GM21737 (cell line): ENCODE measurements at regions not wholly inside any gene's neighbourhood (a gene's known extent, or its start where the extent isn't known, plus 50 kb on each side); places are given as distances from the start of the nearest gene placed in this dataset.

Source experiments
- ATAC-seq: cut with Tn5 transposase; IDR thresholded peaks from one replicate; pipeline ENCODE4 v1.9.1; 2021; ENCODE audit warnings: mild to moderate bottlenecking, moderate library complexity; ENCODE audit not compliant: unreplicated experiment

DNA sequence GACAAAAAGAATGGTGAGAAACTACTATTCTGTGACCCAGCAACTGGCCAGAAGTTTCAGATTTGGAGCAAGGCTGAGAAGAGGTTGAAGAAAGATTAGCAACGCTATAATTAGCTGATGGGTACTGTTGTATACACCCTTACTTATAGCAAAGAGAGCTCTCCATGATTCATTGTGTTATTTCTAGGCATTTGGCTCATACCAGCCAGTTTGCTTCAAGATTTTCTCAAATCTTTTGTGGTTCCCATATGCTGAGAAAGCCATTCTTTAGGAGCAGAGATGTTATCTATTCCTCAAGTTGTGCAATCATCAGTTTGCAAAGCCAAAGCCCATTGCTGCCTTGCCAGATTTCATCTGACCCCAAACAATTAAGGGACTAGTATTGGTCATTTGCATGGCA lies 179.4 kb downstream of the ETS1 start:
- no peak for ATAC-seq

DNA sequence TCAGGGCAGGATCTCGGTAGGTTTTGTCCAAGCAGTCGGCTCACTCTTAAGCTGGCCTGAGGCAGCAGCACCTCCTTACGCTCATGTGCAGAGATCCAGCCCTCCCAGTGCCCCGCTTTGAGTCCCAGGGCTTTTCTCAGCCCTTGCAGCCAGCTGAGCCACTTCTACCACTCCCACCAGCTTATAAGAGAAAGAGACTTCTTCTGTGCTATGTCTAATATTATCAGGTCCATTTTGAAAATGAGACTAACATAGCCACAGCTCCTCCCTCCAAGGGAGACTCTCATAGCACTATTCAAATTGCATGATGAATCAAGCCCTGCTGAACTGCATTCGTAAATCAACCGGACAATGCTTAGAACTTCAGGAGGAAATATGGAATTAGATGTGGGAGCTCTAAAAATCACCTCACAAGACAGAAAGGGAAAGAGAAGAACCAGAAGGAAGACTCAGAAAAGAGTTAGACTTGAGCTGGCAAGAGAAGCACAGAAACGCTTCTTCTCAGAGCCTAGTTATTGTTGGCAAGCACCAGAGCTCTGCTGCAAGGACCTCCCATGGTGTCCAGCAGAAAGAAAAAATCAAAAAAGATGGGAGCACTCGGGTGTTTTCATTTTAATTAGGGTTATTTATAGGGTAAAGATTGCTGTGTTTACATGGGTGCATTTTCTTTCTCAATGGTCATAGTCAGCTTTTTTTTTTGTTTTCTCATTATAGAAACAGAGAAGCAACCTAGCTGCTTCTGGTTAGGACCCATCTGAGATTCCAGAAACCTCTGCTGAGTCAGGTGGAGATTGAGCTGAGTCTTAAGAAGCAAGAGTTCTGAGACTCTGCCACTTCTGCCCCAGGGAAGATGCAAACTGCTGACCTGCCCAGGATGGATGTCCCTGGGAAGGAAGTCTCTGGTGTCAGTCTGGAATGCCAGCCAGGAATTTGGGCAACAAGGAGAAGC lies 181.4 kb downstream of the ETS1 start:
- no peak for ATAC-seq

DNA sequence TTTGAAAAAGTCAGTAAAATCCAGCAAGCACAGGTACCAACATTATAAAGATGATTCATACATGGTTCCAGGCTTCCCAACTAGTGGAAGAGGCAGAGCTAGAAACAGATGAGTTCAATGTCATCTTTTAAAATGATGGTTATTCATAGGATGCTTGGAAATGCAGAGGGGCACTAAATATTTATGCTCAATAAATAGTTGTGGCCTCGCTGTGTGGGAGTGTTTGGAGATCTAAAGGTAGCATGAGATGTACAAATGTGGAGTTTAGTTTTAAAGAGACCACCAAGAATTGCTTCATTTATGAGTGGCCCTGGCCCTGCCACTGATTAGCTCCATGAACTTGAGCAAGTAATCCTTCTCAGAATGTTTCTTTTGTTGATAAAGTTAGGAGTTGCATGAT lies 182.2 kb downstream of the ETS1 start:
- no peak for ATAC-seq

DNA sequence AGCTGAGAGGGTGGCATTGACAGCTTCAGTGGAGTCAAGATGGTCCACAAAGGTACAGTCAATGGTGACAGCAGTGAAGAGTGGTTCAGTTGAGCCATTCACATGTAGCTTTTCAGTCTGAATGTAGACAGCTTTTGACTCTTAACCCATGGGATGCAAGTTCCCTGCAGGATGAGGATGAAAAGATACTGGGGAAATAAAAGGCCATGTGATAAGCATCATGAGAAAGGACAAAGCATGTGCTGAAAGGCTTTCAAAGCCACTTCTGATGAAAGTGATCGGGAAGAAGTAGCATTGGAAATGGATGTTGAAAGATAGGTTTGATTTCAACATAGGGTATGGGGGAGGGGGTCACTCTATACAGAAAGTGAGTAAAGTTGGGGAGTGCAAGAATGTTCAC lies 182.9 kb downstream of the ETS1 start:
- ATAC-seq: no peak

DNA sequence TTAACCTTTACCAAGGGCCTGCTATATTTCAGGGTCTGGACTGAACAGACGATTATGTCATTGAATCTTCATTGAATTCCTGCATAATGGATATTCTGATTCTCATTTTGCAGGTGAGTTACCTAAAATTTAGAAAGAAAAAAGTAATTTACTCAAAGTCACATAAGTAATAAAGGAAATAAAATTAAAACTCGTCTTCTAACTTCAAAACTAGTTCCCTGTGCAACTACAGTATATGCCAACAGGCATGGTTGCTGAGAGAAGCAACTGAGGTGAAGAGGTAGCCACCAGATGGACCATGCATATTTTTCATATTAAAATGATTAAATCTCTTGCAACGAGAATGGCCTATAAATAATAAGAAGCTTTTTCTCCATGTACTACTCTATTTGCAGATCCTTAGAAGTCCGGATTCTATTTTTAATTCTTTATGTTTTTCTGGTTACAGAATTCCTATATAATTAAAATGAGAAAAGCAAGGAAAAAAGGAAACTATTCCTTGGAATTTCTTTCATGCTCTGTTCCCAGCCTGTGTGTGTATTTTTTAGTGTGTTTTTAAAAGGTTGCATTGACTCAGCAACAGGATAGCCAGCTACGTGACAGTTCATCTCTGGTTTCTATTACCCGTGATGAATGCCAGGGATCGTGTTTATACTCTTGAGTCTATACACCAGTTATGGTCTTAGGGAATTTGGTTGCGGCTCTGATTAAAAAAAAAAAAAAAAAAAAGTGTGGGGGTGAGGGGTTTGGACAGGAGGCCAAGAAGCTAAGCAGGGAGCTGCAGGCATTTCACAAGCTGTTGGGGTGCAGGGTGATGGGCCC lies 186.8 kb downstream of the ETS1 start:
- no peak for ATAC-seq

DNA sequence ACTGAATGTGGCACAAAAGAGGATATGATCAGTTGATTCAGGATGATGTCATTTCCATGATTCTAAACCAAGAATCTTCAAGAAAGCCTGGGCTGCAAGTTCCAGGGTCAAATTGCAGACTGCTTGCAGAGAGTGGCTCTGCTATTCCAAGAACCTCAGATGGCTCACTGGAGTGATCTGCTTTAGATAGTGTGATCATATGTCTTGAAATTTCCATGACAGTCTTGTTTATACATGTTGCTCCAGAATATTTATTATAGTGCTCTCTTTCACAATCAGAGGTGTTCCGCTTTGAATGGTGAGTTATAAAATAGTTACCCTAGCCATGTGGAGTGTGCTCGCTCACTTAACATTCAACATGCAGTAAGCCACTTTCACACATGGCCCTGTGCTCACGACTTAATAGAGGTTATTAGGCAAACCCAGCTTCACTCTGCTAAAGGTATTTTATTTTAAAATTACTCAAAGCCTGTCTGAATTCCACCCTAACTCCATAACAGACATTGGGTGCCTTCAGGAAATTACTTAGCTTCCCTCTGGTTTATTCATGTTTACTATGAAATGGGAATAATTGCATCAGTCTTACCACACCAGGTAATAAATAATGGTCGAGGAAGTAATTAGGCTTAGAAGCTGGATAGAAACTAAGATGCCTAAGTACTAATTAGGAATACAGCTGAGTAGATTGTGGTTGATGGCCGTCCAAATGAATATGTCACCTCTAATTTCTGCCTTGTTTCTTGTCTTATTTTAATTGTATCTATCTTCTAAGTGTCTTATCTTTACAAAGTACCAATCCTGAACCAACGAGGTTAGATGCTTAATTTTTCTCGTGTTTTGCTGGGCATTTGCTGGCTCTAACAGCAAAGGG lies 187.9 kb downstream of the ETS1 start:
- peak; percentile 59 for ATAC-seq

DNA sequence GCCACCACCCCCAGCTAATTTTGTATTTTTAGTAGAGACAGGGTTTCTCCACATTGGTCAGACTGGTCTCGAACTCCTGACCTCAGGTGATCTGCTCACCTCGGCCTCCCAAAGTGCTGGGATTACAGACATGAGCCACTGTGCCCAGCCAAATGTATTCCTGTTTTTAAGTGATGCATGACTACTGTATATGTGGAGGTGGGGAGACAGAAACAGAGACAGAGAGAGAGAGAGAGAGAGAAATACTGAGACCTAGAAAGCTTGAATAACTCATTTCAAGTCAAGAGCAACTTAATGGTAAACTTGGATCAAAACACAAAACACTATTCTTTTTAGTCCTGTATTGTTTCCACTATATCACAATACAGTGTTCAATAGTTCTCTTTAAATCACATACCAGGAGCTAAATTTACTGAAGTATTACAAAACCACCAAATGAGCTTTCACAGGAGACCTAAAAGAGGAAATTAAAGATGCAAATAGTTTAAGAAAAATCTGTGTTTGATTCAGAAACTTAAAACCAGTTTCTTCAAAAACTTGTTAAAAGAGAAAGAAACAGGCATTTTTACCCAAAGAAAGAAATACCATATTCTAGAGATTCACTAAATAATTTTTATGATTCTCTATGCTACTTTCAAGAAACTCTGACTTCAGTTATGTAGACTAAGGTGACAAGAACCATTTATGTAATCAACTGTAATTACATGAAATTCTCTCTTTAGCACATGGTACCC lies 188.7 kb downstream of the ETS1 start:
- ATAC-seq: peak; percentile 14

DNA sequence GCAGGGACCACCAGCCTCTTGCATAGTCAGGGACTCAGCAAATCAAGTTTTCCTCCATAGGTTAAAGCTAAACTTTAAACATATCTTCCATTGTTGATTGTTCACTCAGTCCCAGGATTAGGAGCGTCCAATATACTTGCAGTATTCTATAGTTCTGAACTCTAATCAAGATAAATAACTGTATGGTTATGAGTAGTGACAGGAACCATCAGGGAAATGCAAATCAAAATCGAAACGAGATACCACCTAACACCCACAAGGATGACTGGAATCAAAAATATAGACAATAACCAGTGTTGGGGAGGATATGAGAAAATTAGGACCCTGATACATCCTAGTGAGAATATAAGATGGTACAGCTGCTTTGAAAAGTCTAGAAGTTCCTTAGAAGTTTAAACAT lies 190.0 kb downstream of the ETS1 start:
- ATAC-seq: no peak

DNA sequence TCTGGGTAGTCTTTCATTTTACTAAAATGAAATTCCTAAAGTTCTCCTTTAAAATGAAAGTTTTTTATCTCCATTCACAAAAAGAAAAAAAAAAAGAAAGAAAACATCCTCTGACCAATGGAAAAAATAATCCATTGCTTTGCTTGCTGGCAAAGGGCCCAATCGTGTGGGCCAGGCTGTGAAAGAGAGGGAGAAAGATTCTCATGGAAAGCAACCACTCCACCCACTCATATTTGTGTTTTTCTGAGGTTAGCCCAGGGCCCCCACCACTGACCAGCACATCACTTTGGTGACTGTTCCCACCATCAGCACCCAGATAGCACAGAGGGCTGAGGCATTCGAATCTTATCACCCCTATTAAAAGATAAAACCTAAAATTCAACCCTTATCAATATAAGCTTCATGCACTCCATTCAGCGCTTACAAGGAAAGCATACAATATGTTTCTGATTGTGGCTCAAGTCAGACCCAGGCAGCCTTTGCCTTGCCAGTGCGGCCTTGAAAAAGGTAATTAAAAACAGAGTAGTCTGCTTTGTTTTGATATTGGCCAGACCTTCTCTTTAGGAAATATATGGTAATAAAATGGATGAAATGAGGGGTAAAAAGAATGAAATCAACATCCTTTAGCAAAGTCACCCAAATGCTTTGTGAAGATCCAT lies 192.8 kb downstream of the ETS1 start:
- ATAC-seq: no peak

DNA sequence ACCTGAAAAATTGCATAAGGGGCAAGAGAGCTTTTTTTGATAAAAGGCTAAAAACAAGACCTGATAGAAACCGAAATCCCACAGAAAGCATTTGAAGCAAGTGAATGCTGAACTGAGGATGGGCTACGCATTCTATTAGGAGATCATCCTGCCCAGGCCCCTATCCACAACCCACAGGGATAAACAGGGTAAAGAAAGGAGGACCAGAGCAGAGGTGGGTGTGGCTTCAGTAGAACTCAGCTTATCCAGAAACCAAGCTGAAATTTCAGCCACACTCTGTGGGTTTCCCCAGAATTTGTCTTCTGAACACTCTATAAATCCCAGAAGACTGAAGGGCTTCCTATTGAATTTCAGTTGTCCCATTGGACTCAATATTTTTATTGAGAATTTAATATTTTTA lies 195.1 kb downstream of the ETS1 start:
- ATAC-seq: no peak

DNA sequence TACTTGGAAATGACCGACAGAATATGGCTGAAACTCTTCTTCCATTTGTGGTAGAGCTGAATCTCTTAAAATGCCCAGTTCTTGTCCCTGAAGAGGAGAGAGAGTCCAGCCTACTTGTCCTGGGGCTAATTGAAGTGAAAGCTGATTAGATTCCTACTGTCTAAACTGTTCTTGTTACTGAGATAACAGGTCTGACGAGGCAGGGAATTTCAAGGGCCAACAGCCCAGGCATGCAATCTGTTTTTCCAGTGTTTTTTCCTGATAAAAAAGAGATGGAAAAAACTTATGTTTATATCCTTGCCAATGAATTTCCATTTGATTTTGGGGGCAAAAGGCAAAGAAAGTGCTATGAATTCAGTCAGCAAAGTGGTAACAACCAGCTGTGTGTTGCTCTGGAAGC lies 195.5 kb downstream of the ETS1 start:
- no peak for ATAC-seq

DNA sequence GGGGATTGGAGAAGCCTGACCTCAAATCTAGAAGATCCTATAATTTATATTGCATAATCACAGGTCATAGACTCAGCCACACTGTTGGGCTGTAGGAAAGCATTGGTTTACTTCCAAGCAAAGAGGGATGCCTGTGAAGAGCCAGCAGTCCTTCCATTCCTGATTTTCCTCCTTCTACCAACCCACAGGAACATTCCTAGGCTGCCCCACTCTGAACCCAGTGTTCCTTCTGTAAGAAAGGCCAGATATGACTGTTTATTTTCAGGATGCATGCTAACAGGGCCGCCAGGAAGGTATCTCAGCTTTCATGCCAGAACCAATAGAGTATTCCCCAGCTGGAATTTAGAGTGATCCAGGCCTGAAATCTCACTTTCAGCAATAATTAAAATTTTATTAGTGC lies 197.1 kb downstream of the ETS1 start:
- no peak for ATAC-seq

DNA sequence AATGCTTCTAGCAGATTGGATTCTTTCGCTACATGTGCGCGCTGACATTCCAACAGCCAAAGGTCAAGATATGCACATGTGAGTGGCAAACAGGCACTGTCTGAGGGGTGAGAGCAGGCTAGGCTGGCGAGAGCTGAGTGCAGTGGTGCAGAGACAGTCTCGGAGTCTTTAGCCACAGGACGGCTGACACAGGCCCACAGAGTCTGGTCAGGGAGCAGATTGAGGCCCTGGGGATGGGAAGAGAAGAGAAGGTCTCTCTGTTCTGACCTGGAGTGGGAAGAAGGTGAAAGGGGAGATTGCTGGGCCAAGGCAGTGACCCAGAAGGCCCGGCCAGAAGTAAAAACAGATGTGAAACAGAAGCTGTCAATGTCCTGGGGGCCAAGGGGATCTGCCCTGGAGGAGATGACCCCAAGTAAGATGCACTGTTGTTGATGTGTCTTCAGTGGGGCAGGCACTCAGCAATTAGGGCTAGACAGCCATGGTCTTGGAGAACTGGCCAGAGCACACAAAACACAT lies 197.8 kb downstream of the ETS1 start:
- no peak for ATAC-seq

DNA sequence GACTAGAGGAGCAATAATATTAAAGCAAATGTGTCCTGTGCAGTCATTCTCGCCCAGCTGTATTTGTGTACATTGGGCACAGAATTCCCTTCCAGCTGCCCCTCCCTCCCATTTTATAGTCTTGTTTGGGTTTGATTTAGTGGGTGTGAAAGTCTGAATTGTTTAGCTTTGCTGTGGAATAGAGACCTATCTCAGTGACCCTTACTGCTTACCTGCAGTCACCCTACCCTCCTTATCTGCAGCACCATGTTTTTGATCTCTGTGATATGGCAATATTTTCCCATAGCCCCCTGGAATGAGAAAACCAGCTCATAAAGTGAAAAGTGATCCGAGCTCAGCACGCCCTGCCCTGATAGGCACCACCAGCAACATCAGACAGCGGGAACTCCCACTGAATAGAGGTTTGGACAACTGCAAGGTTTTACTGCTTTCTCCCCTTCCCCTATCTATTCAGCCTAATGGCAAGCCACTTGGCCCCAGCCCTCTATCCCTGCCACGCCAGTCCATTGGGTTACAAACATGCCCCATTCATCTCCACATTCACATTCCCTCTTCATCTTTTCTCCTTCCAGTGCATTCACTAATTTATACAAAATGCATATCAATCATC lies 199.0 kb downstream of the ETS1 start:
- no peak for ATAC-seq

DNA sequence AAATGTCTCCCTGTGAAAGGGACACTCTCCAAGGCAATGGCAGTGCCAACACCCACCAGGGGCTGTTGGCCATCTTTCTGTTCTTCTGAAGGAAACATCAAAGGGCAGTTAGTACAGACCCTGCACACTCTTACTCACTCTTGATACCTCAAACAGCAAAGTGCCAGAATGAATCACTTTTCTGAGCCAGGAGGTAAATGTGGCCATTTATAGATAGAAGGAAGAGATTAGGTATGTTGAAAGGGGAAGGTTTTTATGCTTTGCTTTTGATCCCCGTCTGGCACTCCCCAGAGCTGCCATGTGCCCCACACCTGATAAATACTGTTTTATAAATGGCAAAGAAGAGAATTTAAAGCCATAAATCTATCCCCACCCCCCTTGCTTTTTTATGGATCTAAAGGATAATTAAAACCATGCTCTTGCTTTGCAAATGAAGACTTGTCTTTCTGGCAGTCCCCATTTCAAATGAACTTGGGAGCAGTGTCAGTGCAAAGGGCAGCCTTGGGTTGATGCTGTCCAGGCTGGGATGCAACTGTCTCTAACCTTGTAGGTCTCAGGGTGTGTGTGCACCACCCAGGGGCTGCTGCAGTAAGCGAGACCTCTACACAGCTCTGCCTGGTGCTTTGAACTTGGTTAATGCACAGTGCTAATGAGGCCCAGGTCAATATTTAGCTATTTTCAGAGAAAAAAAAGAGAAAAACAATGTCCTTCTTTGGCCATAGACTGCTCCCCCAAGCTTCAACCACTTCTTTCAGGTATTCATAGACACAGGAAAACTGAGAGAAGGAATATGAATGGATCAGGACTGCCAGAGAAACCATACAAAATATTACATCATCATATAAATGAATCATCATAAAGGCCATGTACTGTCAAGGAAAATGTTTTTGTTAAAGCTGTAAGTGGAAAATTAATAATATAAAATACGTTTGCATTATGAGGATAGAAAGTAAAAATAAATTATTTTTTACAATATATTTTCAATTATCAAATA lies 207.5 kb downstream of the ETS1 start:
- ATAC-seq: no peak

DNA sequence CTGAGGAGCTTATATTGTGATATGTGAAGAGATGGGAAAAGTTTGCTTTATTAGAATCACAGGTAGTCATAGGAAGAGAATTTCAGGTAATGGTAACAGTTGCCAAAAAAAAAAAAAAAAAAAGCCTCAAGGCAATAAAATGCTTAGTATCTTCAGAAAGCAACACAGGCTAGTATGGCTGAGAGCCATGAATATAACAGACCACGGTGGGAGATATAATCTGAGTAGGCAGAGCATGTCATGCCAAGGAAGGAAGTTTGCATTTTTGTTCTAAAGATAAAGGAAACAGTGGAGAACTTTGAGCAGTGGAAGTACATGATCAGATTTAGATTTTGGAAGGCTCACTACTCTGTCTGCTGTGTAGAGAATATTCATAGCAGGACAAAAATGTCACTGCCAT lies 211.4 kb downstream of the ETS1 start:
- no peak for ATAC-seq

DNA sequence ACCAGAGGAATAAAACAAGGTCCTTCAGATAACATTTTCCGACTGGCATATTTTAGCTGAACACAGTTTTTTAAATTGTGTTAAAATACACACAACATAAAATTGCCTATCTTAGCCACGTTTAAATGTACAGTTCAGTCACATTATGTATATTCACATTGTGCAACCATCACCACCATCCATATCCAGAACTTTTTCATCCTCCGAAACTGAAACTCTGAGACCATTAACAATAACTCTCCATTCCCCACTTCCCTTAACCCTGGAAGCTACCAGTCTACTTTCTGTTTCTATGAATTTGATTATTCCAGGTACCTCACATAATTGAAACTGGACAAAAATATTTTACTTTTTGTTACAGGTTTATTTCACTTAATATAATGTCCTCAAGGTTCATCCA lies 213.3 kb downstream of the ETS1 start:
- ATAC-seq: no peak

DNA sequence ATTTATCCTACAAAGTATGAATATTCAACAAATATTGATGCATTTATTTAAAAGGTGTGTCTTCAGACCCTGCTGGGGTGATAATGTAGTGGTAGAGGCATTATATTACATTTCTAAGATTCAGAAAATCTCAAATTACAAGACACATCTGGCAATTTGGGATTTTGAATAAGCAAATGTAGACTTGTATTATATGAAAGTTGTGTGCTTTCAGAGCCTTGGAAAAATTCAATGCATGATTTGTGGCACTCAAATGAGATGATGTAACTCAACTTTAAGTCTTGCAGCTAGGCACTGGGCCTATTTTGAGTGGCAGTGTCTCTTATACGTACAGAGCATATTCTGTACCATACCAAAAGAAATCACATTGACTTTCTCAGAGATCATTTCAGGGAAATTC lies 214.4 kb downstream of the ETS1 start:
- no peak for ATAC-seq
